22Rv1 (cell line): ENCODE measurements at regions not wholly inside any gene's neighbourhood (a gene's known extent, or its start where the extent isn't known, plus 50 kb on each side); places are given as distances from the start of the nearest gene placed in this dataset.

Experiments
- CTCF ChIP-seq: fragments of 450-650 bp; IDR thresholded peaks from 2 replicates; pipeline ENCODE4 v1.5.1; 2017; ENCODE audit warnings: mild to moderate bottlenecking
- ZFX ChIP-seq: fragments of 450-650 bp; IDR thresholded peaks from 2 replicates; pipeline ENCODE4 v1.6.1; 2017; ENCODE audit warnings: antibody characterized with exemption, borderline replicate concordance

- no peak for TF ChIP-seq CTCF
- no peak for TF ChIP-seq ZFX
Measured at GRCh38 chr13:105121221-105121620, 1414.2 kb downstream of the EFNB2 start.
